Fibroblast of skin of right quadriceps (primary cell): ENCODE measurements at regions not wholly inside any gene's neighbourhood (a gene's known extent, or its start where the extent isn't known, plus 50 kb on each side); places are given as distances from the start of the nearest gene placed in this dataset.

Experiments used
- DNase-seq: peaks from one replicate; pipeline ENCODE4 v3.0.0-alpha.2; 2013

- DNase-seq = peak; percentile 38
These were observed 154.9 kb upstream of the ANKRD28 start for GRCh38 chr3:15952543-15953175.

- no peak for DNase-seq
These were observed 156.1 kb upstream of the ANKRD28 start for GRCh38 chr3:15953841-15954240.

GRCh38 chr3:15955968-15956367, 158.2 kb upstream of the ANKRD28 start:
- DNase-seq = peak; percentile 19

GRCh38 chr3:15958692-15959433, 161.1 kb upstream of the ANKRD28 start:
- peak; percentile 40 for DNase-seq

- DNase-seq = peak; percentile 55
These were observed 161.6 kb upstream of the ANKRD28 start for GRCh38 chr3:15959434-15959811.

GRCh38 chr3:15964605-15965442, 167.0 kb upstream of the ANKRD28 start:
- peak; percentile 53 for DNase-seq

- no peak for DNase-seq
These were observed 169.8 kb upstream of the ANKRD28 start for GRCh38 chr3:15967577-15967976.

GRCh38 chr3:15969874-15970640, 172.3 kb upstream of the ANKRD28 start:
- no peak for DNase-seq

GRCh38 chr3:15973414-15973813, 175.6 kb upstream of the ANKRD28 start:
- DNase-seq = no peak

GRCh38 chr3:15973940-15974339, 176.2 kb upstream of the ANKRD28 start:
- DNase-seq = no peak

- DNase-seq = no peak
These were observed 176.9 kb upstream of the ANKRD28 start for GRCh38 chr3:15974647-15975046.

GRCh38 chr3:15976524-15976923, 178.7 kb upstream of the ANKRD28 start:
- DNase-seq = no peak

GRCh38 chr3:15977090-15977489, 179.3 kb upstream of the ANKRD28 start:
- no peak for DNase-seq

GRCh38 chr3:15977598-15978232, 179.9 kb upstream of the ANKRD28 start:
- no peak for DNase-seq

- no peak for DNase-seq
These were observed 181.0 kb upstream of the ANKRD28 start for GRCh38 chr3:15978801-15979200.

GRCh38 chr3:15979495-15979894, 181.7 kb upstream of the ANKRD28 start:
- peak; percentile 10 for DNase-seq

GRCh38 chr3:15979900-15980299, 182.1 kb upstream of the ANKRD28 start:
- DNase-seq = no peak

- DNase-seq = no peak
These were observed 184.5 kb upstream of the ANKRD28 start for GRCh38 chr3:15982243-15982642.

- DNase-seq = peak; percentile 96
These were observed 185.0 kb upstream of the ANKRD28 start for GRCh38 chr3:15982667-15983196.

GRCh38 chr3:15983232-15983631, 185.5 kb upstream of the ANKRD28 start:
- no peak for DNase-seq

- peak; percentile 9 for DNase-seq
These were observed 185.9 kb upstream of the ANKRD28 start for GRCh38 chr3:15983693-15984092.

GRCh38 chr3:15989419-15989818, 185.1 kb upstream of the GALNT15 start:
- DNase-seq = no peak
